GM18909 (cell line): ENCODE measurements at regions not wholly inside any gene's neighbourhood (a gene's known extent, or its start where the extent isn't known, plus 50 kb on each side); places are given as distances from the start of the nearest gene placed in this dataset.
"Not testable (repeated sequence)": the region's sequence is repeated elsewhere in the genome, so short reads cannot be mapped to it uniquely, and the experiment has no call there.

Experiments
- ATAC-seq: cut with Tn5 transposase; IDR thresholded peaks from one replicate; pipeline ENCODE4 v1.9.1; 2021; ENCODE audit warnings: mild to moderate bottlenecking; ENCODE audit not compliant: unreplicated experiment, poor library complexity

- no peak for ATAC-seq
These were observed 147.0 kb downstream of the SOX4 start for GRCh38 chr6:21740376-21741124.

- no peak for ATAC-seq
These were observed 147.9 kb downstream of the SOX4 start for GRCh38 chr6:21741221-21742109.

- ATAC-seq, result no peak
These were observed 148.7 kb downstream of the SOX4 start for GRCh38 chr6:21742238-21742660.

GRCh38 chr6:21744331-21744730, 150.8 kb downstream of the SOX4 start:
- ATAC-seq, result no peak

GRCh38 chr6:21745543-21746337, 152.2 kb downstream of the SOX4 start:
- no peak for ATAC-seq

- ATAC-seq, result no peak
These were observed 153.9 kb downstream of the SOX4 start for GRCh38 chr6:21747441-21747840.

GRCh38 chr6:21748343-21749056, 154.9 kb downstream of the SOX4 start:
- no peak for ATAC-seq

- ATAC-seq, result no peak
These were observed 156.2 kb downstream of the SOX4 start for GRCh38 chr6:21749754-21750153.

- no peak for ATAC-seq
These were observed 157.0 kb downstream of the SOX4 start for GRCh38 chr6:21750575-21750974.

- no peak for ATAC-seq
These were observed 158.1 kb downstream of the SOX4 start for GRCh38 chr6:21751608-21752007.

GRCh38 chr6:21752054-21752811, 158.7 kb downstream of the SOX4 start:
- ATAC-seq, result no peak

GRCh38 chr6:21753241-21754108, 159.9 kb downstream of the SOX4 start:
- no peak for ATAC-seq

- ATAC-seq, result no peak
These were observed 161.3 kb downstream of the SOX4 start for GRCh38 chr6:21754891-21755290.

GRCh38 chr6:21756487-21756886, 162.9 kb downstream of the SOX4 start:
- ATAC-seq, result no peak

- ATAC-seq, result not testable (repeated sequence)
These were observed 163.8 kb downstream of the SOX4 start for GRCh38 chr6:21757392-21757791.

- no peak for ATAC-seq
These were observed 166.2 kb downstream of the SOX4 start for GRCh38 chr6:21759721-21760120.

GRCh38 chr6:21761053-21761730, 167.6 kb downstream of the SOX4 start:
- ATAC-seq, result not testable (repeated sequence)

GRCh38 chr6:21764989-21765388, 171.4 kb downstream of the SOX4 start:
- no peak for ATAC-seq
